Neural progenitor cell (in vitro differentiated cells): ENCODE measurements at regions not wholly inside any gene's neighbourhood (a gene's known extent, or its start where the extent isn't known, plus 50 kb on each side); places are given as distances from the start of the nearest gene placed in this dataset.

ENCODE experiments used
- DNase-seq: peaks from one replicate; pipeline ENCODE4 v3.0.0-alpha.2; 2016; ENCODE audit warnings: low spot score
- H2AFZ ChIP-seq: fragments of 200-600 bp; sonication (generic); replicated peaks from 2 replicates; pipeline ENCODE4 v1.6.1; 2016; ENCODE audit warnings: antibody characterized with exemption
- H3F3A ChIP-seq: fragments of 200-600 bp; sonication (generic); 2 replicates; pipeline ENCODE4 v1.6.1; 2016; ENCODE audit warnings: antibody characterized with exemption, low read depth
- H3K27ac ChIP-seq: fragments of 200-600 bp; sonication (generic); 2 replicates; pipeline ENCODE4 v1.5.1; 2016; ENCODE audit warnings: mild to moderate bottlenecking
- H3K27me3 ChIP-seq: fragments of 200-600 bp; sonication (generic); 2 replicates; pipeline ENCODE4 v1.6.1; 2016; ENCODE audit warnings: mild to moderate bottlenecking, moderate library complexity
- H3K36me3 ChIP-seq: fragments of 200-600 bp; sonication (generic); 2 replicates; pipeline ENCODE4 v1.5.1; 2016
- H3K4me1 ChIP-seq: fragments of 200-600 bp; sonication (generic); 2 replicates; pipeline ENCODE4 v1.6.1; 2016; ENCODE audit warnings: mixed run types
- H3K4me2 ChIP-seq: fragments of 200-600 bp; sonication (generic); 2 replicates; pipeline ENCODE4 v1.6.1; 2016
- H3K4me3 ChIP-seq: fragments of 200-600 bp; sonication (generic); 2 replicates; pipeline ENCODE4 v1.5.1; 2016
- H3K79me2 ChIP-seq: fragments of 200-600 bp; sonication (generic); 2 replicates; pipeline ENCODE4 v1.6.1; 2016; ENCODE audit warnings: low read depth
- H3K9ac ChIP-seq: fragments of 200-600 bp; sonication (generic); 2 replicates; pipeline ENCODE4 v1.6.1; 2016
- H3K9me3 ChIP-seq: fragments of 200-600 bp; sonication (generic); 2 replicates; pipeline ENCODE4 v1.5.1; 2016; ENCODE audit warnings: low read depth
- H4K20me1 ChIP-seq: fragments of 200-600 bp; sonication (generic); 2 replicates; pipeline ENCODE4 v1.6.1; 2016; ENCODE audit warnings: low read depth
- H3K27ac Mint-ChIP-seq: 3 replicates; pipeline ENCODE4 v1.8.0; 2021; ENCODE audit warnings: mixed read lengths
- H3K27me3 Mint-ChIP-seq: 2 replicates; pipeline ENCODE4 v1.8.0; 2022; ENCODE audit warnings: low read depth, mild to moderate bottlenecking, inconsistent platforms, moderate library complexity, mixed read lengths; ENCODE audit not compliant: insufficient read depth
- H3K36me3 Mint-ChIP-seq: 3 replicates; pipeline ENCODE4 v1.8.0; 2021; ENCODE audit warnings: mixed read lengths
- H3K4me1 Mint-ChIP-seq: 3 replicates; pipeline ENCODE4 v1.8.0; 2021; ENCODE audit warnings: mixed read lengths
- H3K4me3 Mint-ChIP-seq: 3 replicates; pipeline ENCODE4 v1.8.0; 2021; ENCODE audit warnings: mild to moderate bottlenecking, moderate library complexity, mixed read lengths
- H3K9me3 Mint-ChIP-seq: 3 replicates; pipeline ENCODE4 v1.8.0; 2020; ENCODE audit warnings: mixed read lengths
- EZH2 ChIP-seq: fragments of 200-600 bp; sonication (generic); IDR thresholded peaks from 2 replicates; pipeline ENCODE4 v1.6.1; 2017; ENCODE audit warnings: antibody characterized with exemption, mild to moderate bottlenecking, moderate library complexity
- EZH2phosphoT487 ChIP-seq: fragments of 200-600 bp; sonication (generic); IDR thresholded peaks from 2 replicates; pipeline ENCODE4 v1.6.1; 2017; ENCODE audit warnings: antibody characterized with exemption
- TF ChIP-seq, protein P1 (sequence below): fragments of 200-600 bp; sonication (generic); IDR thresholded peaks from 2 replicates; pipeline ENCODE4 v1.5.1; 2017; ENCODE audit warnings: antibody characterized with exemption, mild to moderate bottlenecking

GRCh38 chr15:38080651-38081275 is 146.3 kb downstream of the TMCO5A start:
- H3K27ac Mint-ChIP-seq = no peak overlapping the region
- H3K9ac ChIP-seq = no peak overlapping the region
- H3K79me2 ChIP-seq = no peaks in the 10 kb centered on the region
- no peak overlapping the region for H3K4me3 ChIP-seq
- TF ChIP-seq, protein P1, sequence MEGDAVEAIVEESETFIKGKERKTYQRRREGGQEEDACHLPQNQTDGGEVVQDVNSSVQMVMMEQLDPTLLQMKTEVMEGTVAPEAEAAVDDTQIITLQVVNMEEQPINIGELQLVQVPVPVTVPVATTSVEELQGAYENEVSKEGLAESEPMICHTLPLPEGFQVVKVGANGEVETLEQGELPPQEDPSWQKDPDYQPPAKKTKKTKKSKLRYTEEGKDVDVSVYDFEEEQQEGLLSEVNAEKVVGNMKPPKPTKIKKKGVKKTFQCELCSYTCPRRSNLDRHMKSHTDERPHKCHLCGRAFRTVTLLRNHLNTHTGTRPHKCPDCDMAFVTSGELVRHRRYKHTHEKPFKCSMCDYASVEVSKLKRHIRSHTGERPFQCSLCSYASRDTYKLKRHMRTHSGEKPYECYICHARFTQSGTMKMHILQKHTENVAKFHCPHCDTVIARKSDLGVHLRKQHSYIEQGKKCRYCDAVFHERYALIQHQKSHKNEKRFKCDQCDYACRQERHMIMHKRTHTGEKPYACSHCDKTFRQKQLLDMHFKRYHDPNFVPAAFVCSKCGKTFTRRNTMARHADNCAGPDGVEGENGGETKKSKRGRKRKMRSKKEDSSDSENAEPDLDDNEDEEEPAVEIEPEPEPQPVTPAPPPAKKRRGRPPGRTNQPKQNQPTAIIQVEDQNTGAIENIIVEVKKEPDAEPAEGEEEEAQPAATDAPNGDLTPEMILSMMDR = no peak
- TF ChIP-seq EZH2phosphoT487 (no peak), EZH2 (no peak)
- no peaks in the 10 kb centered on the region for H3K9me3 ChIP-seq
- H3K36me3 ChIP-seq = no peaks in the 10 kb centered on the region
- H3K4me2 ChIP-seq = no peak overlapping the region
- no peaks in the 10 kb centered on the region for H3K9me3 Mint-ChIP-seq
- no peak for DNase-seq
- peaks cover 22% of the 10 kb centered on the region for H3K4me1 ChIP-seq
- H3K27ac ChIP-seq = no peak overlapping the region
- H3K36me3 Mint-ChIP-seq = no peaks in the 10 kb centered on the region
- no peaks in the 10 kb centered on the region for H3F3A ChIP-seq
- H3K27me3 ChIP-seq = peaks cover 5% of the 10 kb centered on the region
- H4K20me1 ChIP-seq = no peaks in the 10 kb centered on the region
- H3K27me3 Mint-ChIP-seq = peaks cover 2% of the 10 kb centered on the region
- H2AFZ ChIP-seq = no peak overlapping the region
- peaks cover 21% of the 10 kb centered on the region for H3K4me1 Mint-ChIP-seq
- no peak overlapping the region for H3K4me3 Mint-ChIP-seq

DNA sequence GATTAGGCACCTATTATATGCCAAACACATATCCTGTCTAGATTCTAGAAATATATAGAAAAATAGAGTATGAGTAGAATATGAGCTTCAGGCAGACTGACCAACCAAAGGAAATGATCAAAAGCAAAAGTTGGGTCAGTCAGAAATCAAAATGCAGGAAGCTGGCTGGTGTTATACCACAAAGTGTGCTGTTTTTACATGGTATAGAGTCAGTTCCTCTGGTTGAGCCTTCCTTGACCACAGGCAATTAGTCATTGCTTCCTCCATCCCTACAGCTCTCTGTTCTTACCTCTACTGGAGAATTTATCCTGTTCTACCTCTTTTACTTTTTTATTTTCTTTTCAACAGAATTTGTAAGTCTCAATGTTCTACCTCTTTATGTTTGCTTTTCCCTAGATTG is 149.8 kb downstream of the TMCO5A start:
- Mint-ChIP-seq H3K27me3 (peaks cover 2% of the 10 kb centered on the region), H3K27ac (no peak overlapping the region), H3K4me3 (no peak overlapping the region), H3K9me3 (no peaks in the 10 kb centered on the region), H3K4me1 (no peaks in the 10 kb centered on the region), H3K36me3 (no peaks in the 10 kb centered on the region)
- H3K4me2 ChIP-seq = no peak overlapping the region
- H4K20me1 ChIP-seq = no peaks in the 10 kb centered on the region
- H3K9ac ChIP-seq = no peak overlapping the region
- no peak overlapping the region for H3K4me3 ChIP-seq
- H3K27me3 ChIP-seq = no peaks in the 10 kb centered on the region
- no peaks in the 10 kb centered on the region for H3K79me2 ChIP-seq
- no peaks in the 10 kb centered on the region for H3F3A ChIP-seq
- DNase-seq = no peak
- no peaks in the 10 kb centered on the region for H3K4me1 ChIP-seq
- no peaks in the 10 kb centered on the region for H3K36me3 ChIP-seq
- TF ChIP-seq EZH2phosphoT487 (no peak), EZH2 (no peak)
- TF ChIP-seq, protein P1 = no peak
- no peak overlapping the region for H3K27ac ChIP-seq
- no peak overlapping the region for H2AFZ ChIP-seq
- H3K9me3 ChIP-seq = no peaks in the 10 kb centered on the region

GRCh38 chr15:38085114-38085513 is 150.7 kb downstream of the TMCO5A start:
- no peak for DNase-seq
- TF ChIP-seq EZH2 (no peak), EZH2phosphoT487 (no peak)
- TF ChIP-seq, protein P1 = no peak
- Histone ChIP-seq H3K79me2 (no peaks in the 10 kb centered on the region), H3F3A (no peaks in the 10 kb centered on the region), H2AFZ (no peak overlapping the region), H3K27me3 (no peaks in the 10 kb centered on the region), H3K27ac (no peak overlapping the region), H3K9ac (no peak overlapping the region), H3K36me3 (no peaks in the 10 kb centered on the region), H3K9me3 (no peaks in the 10 kb centered on the region), H3K4me2 (no peak overlapping the region), H4K20me1 (no peaks in the 10 kb centered on the region), H3K4me3 (no peak overlapping the region), H3K4me1 (no peaks in the 10 kb centered on the region)
- Mint-ChIP-seq H3K4me1 (no peaks in the 10 kb centered on the region), H3K27me3 (peaks cover 2% of the 10 kb centered on the region), H3K9me3 (no peaks in the 10 kb centered on the region), H3K27ac (no peak overlapping the region), H3K36me3 (no peaks in the 10 kb centered on the region), H3K4me3 (no peak overlapping the region)
